VCaP (cell line): ENCODE measurements at regions not wholly inside any gene's neighbourhood (a gene's known extent, or its start where the extent isn't known, plus 50 kb on each side); places are given as distances from the start of the nearest gene placed in this dataset.
"Not testable (repeated sequence)": the region's sequence is repeated elsewhere in the genome, so short reads cannot be mapped to it uniquely, and the experiment has no call there.

ENCODE experiments used
- H3K27ac ChIP-seq: fragments of 450-650 bp; 2 replicates; pipeline ENCODE4 v1.5.1; 2017
- CTCF ChIP-seq: fragments of 450-650 bp; conservative IDR thresholded peaks from 2 replicates; pipeline ENCODE4 v1.5.1; 2017; ENCODE audit warnings: mild to moderate bottlenecking, moderate library complexity

- TF ChIP-seq CTCF: no peak
- no peak overlapping the region for H3K27ac ChIP-seq
Measured at GRCh38 chr2:21782866-21783265, 659.1 kb downstream of the TDRD15 start.

- no peak for TF ChIP-seq CTCF
- H3K27ac ChIP-seq: no peak overlapping the region
Measured at GRCh38 chr2:21787941-21788340, 664.2 kb downstream of the TDRD15 start.

GRCh38 chr2:21790311-21790710 lies 666.5 kb downstream of the TDRD15 start:
- H3K27ac ChIP-seq: not testable (repeated sequence)

- TF ChIP-seq CTCF: no peak
- H3K27ac ChIP-seq: no peak overlapping the region
Measured at GRCh38 chr2:21792571-21792970, 668.8 kb downstream of the TDRD15 start.

GRCh38 chr2:21793461-21793860 lies 669.7 kb downstream of the TDRD15 start:
- TF ChIP-seq CTCF: no peak
- H3K27ac ChIP-seq: no peak overlapping the region

- no peak for TF ChIP-seq CTCF
- H3K27ac ChIP-seq: no peak overlapping the region
Measured at GRCh38 chr2:21794611-21795010, 670.8 kb downstream of the TDRD15 start.

- H3K27ac ChIP-seq: no peak overlapping the region
- TF ChIP-seq CTCF: no peak
Measured at GRCh38 chr2:21800356-21800755, 676.6 kb downstream of the TDRD15 start.

GRCh38 chr2:21803550-21803949 lies 679.8 kb downstream of the TDRD15 start:
- no peak for TF ChIP-seq CTCF

More at GRCh38 chr2:21803550-21803949, 679.8 kb downstream of the TDRD15 start:
- H3K27ac ChIP-seq: no peak overlapping the region
